HG03469 (cell line): ENCODE measurements at regions not wholly inside any gene's neighbourhood (a gene's known extent, or its start where the extent isn't known, plus 50 kb on each side); places are given as distances from the start of the nearest gene placed in this dataset.
"Not testable (repeated sequence)": the region's sequence is repeated elsewhere in the genome, so short reads cannot be mapped to it uniquely, and the experiment has no call there.

Experiments used
- ATAC-seq: cut with Tn5 transposase; IDR thresholded peaks from one replicate; pipeline ENCODE4 v1.9.1; 2021; ENCODE audit warnings: mild to moderate bottlenecking, moderate library complexity, moderate number of reproducible peaks; ENCODE audit not compliant: unreplicated experiment

GRCh38 chr13:86920961-86921360 lies 750.2 kb upstream of the SLITRK5 start:
- ATAC-seq, result no peak

DNA sequence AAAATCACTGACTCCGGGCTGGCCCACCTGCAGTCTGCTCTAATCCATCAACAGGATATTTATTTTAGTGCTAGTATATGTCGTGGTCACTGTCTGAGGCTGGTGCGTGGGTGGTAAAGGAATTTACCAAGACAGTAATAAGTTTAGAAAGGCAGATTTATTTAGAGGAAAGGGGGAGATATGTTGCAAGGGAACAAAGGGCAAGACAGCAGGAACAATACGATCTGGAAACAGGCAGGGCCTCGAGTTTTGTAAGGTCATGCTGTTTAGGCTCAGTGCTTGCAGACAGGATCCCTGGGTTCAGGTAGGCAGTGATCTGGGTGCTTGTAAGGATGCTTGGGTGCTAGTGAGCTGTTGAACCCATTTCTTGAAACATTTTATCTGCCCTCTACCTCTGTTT lies 748.2 kb upstream of the SLITRK5 start:
- ATAC-seq, result no peak

DNA sequence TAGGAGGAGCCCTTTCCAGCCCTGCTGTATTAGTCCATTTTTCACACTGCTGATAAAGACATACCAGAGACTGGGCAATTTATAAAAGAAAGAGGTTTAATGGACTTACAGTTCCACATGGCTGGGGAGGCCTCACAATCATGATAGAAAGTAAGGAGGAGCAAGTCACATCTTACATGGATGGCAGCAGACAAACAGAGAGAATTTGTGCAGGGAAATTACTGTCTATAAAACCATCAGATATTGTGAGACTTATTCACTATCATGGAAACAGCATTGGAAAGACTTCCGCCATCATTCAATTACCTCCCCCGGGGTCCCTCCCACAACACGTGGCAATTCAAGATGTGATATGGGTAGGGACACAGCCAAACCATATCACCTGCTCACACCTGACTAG lies 744.3 kb upstream of the SLITRK5 start:
- not testable (repeated sequence) for ATAC-seq

DNA sequence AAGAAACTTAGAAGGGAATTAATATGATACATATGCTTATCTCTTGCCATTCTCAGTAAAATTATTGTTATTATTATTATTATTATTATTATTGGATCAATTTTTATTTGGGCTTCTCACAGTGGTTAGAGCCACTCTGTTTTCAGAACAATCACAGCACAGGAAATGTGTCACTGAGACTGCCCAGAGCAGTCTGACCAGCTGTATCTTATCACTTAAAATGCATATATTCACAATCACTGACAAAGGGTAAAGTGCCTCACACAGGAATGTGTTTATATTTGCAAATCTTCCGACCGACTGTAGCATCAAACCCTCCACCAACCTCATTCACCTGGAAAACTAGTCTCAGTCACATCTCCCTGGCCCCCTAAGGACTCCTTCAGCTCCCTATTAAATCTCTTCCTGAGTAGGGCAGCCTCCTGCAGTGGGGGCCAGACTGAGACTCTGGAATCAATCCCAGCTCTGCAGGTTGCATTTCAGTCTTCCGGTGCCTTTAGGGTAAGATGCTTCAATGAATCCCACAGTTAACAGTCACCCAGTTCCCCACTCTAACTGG lies 738.3 kb upstream of the SLITRK5 start:
- ATAC-seq, result no peak

GRCh38 chr13:86933676-86934075 lies 737.5 kb upstream of the SLITRK5 start:
- ATAC-seq, result no peak

- ATAC-seq, result no peak
Measured at GRCh38 chr13:86937316-86937715, 733.9 kb upstream of the SLITRK5 start.

DNA sequence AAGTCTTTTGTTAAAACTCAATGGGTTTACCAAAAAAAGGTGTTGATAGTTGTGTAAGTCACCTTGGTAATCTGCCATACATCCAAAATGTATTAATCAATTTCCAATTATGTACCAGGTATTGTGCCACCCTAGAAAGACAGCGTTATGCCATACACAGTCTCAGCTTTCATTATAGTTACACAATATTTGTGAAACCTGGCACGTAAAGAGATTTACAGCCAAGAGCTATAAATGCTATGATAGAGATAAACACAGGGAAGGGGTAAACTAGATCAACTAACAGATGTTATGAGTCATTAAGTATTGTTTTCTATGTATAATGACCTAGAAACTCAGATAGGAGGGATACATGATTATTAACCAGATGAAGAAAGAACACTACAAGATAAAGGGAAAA lies 725.6 kb upstream of the SLITRK5 start:
- no peak for ATAC-seq

DNA sequence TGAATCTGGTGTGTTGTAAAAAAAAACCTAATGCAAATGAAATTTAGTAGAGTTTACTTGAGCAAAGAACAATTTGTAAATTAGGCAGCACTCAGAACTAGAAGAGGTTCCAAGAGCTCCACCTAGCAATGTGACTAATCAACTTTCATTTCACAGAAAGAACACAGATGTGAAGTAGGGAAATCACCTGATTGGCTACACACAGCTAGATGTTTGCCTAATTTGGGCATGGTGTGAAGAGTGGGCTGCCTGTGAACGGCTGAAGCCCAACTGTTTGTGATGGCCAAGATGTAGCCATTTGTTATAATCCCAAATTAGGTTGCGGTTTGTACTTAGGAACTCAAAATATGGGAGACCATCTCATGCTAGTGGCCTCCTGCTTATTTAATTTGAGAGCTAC lies 724.4 kb upstream of the SLITRK5 start:
- no peak for ATAC-seq

DNA sequence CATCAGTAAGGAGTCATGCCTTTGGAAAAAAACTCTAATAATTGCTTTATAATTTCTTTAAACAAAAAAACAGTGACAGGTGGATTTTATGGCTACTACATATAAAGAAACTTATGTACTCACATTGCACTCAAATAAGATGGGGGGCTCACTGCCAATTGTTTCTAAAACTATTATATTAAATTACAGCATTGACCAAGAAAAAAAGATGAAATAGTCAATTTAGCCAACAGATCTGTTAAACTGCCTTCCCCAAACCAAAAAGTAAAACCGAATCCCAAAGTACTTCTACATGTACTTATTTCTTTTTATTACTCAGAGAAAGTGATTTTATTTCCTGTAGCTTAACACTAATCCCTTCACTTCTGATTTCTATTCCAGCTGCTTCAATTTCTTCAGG lies 716.8 kb upstream of the SLITRK5 start:
- no peak for ATAC-seq

DNA sequence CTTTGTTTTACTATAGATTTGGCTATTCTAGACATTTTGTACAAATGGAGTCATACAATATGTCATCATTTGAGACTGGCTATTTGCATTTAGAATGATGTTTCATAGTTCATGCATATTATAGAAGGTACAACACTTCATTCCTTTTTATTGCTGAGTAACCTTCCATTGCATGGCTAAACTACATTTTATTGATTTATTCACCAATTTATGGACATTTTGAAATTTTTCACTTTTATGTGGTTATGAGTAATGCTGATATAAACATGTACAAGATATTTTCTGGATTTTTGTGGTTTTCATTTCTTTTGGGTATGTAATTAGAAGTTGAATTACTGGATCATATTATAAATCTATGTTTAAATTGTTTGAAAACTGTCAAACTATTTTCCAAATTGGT lies 710.3 kb upstream of the SLITRK5 start:
- ATAC-seq, result no peak

DNA sequence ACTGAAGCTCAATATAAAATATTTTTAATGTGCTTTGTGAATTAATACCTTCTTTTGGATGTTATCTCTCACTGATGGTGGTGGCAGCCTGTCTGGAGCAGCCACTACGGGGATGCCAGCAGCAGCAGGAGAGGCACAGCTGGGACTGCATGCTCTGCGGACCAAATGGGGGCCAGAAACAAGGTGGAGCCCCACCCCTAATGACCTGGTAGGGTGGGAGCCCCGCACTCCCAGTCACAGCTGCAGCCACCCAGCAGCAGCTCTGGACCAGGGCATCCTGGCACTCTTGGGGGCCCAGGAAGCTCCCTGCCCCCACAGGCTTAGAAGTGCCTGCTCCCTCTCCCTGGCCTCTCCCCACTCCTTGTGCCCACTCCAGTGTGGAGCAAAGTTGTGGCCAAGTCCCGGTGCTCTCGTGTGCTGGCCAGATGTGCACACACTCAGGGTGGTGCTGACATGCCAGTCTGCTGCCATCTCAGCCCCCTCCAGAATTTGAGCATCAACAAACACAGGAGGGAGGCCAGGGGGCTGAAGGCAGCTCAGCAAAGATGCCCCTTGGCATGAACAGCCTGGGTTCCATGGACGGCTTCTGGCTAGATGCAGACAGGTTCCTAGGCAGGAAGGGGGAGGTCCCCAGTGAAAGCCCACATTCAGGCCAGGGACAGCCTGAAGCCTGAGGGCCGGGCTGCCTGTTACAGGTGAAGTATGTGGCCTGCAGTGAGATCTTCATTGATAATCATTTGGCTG lies 696.7 kb upstream of the SLITRK5 start:
- ATAC-seq, result no peak

- ATAC-seq, result no peak
Measured at GRCh38 chr13:86974995-86975328, 696.2 kb upstream of the SLITRK5 start.

- ATAC-seq, result no peak
Measured at GRCh38 chr13:86976521-86977324, 694.4 kb upstream of the SLITRK5 start.

- ATAC-seq, result no peak
Measured at GRCh38 chr13:86986448-86986847, 684.7 kb upstream of the SLITRK5 start.

GRCh38 chr13:86992251-86992650 lies 678.9 kb upstream of the SLITRK5 start:
- no peak for ATAC-seq

GRCh38 chr13:87003265-87003664 lies 667.9 kb upstream of the SLITRK5 start:
- ATAC-seq, result no peak

GRCh38 chr13:87005511-87005910 lies 665.7 kb upstream of the SLITRK5 start:
- no peak for ATAC-seq

- no peak for ATAC-seq
Measured at GRCh38 chr13:87035526-87035925, 635.6 kb upstream of the SLITRK5 start.

DNA sequence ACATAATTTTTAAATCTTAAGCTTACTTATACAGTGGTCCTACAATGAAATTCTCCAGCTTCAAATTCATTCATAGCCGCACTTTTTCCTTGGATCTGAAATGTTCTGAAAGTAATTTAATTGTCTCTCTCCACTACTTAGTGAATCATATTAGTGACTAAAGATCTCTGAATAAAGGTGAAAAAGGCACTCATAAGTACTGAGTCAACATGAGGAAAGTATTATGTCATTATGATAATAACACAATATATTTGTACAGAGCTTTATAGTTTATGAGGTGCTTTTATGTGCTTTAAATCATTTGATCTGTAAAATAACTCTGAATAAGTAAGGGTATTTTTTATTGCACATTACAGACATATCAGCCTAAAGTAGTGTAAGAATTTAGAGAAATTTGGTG lies 628.2 kb upstream of the SLITRK5 start:
- ATAC-seq, result no peak

DNA sequence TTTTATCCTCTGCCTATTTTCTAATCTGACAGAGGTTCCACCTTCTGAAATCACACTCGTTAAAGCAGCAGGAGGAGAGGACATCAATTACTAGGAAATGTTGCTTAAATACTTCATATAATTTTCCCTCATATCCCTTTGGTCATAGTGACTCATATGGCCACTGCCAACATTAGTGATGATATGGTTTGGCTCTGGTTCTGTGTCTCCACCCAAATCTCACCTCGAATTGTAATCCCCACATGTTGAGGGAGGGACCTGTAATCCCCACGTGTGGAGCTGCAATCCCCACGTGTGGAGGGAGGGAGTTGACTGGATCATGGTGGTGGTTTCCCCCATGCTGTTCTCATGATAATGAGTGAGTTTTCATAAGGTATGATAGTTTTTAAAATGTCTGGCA lies 618.4 kb upstream of the SLITRK5 start:
- no peak for ATAC-seq

DNA sequence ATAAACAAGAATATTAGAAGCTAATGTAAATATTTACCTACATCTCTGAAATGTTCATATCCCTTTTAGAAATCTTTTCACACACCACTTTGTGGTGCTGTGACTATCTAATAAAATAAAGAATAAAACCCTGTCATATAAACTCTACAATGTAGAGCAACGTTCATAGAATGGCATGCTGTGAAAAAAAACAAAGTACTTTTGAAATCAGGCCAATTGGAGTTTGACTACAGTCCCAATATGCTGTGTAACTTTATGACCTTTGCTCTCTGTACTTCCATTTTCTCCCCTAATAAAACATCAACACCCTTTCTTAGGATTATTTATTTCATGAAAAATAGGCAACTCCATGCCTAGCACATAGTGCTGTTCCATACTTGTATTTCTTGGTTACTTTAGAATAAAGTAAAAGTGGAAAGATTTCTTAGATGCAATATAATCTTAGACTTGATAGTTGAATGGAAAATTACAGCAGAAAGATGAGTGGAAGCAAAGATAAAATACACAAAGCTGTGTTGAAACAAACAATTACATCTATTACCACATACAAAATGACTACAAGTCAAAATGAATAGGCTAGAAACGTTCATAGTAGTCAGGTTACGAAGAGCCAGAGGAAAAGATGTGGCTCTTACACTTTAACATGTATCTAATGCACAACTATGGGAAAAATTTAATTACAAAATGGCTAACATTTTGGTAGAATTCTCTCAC lies 613.2 kb upstream of the SLITRK5 start:
- ATAC-seq, result no peak
